ENCODE measurements at regions not wholly inside any gene's neighbourhood (a gene's known extent, or its start where the extent isn't known, plus 50 kb on each side); places are given as distances from the start of the nearest gene placed in this dataset.

- DNase-seq (ENCODE audit: low spot score) = no peak
These were observed 51.4 kb upstream of the LGSN start for GRCh38 chr6:63371104-63371715.

GRCh38 chr6:63372951-63373533, 53.3 kb upstream of the LGSN start:
- DNase-seq (ENCODE audit: low spot score) = no peak

GRCh38 chr6:63389191-63389844, 69.5 kb upstream of the LGSN start:
- no peak for DNase-seq (ENCODE audit: low spot score)

- peak; percentile 15 for DNase-seq (ENCODE audit: low spot score)
These were observed 71.6 kb upstream of the LGSN start for GRCh38 chr6:63391203-63391970.

GRCh38 chr6:63392092-63392724, 72.4 kb upstream of the LGSN start:
- no peak for DNase-seq (ENCODE audit: low spot score)

GRCh38 chr6:63394656-63395308, 75.0 kb upstream of the LGSN start:
- DNase-seq (ENCODE audit: low spot score) = no peak

GRCh38 chr6:63395381-63395780, 75.6 kb upstream of the LGSN start:
- DNase-seq (ENCODE audit: low spot score) = no peak

- DNase-seq (ENCODE audit: low spot score) = no peak
These were observed 83.9 kb upstream of the LGSN start for GRCh38 chr6:63403725-63404124.

- DNase-seq (ENCODE audit: low spot score) = no peak
These were observed 90.9 kb upstream of the LGSN start for GRCh38 chr6:63410435-63411426.

- no peak for DNase-seq (ENCODE audit: low spot score)
These were observed 95.5 kb upstream of the LGSN start for GRCh38 chr6:63415286-63415685.

GRCh38 chr6:63418741-63419140, 99.0 kb upstream of the LGSN start:
- no peak for DNase-seq (ENCODE audit: low spot score)

- no peak for DNase-seq (ENCODE audit: low spot score)
These were observed 104.9 kb upstream of the LGSN start for GRCh38 chr6:63424636-63425035.

GRCh38 chr6:63425493-63425892, 105.7 kb upstream of the LGSN start:
- DNase-seq (ENCODE audit: low spot score) = no peak

- DNase-seq (ENCODE audit: low spot score) = no peak
These were observed 107.1 kb upstream of the LGSN start for GRCh38 chr6:63426844-63427243.

GRCh38 chr6:63427951-63428350, 108.2 kb upstream of the LGSN start:
- DNase-seq (ENCODE audit: low spot score) = no peak

GRCh38 chr6:63430985-63431519, 111.3 kb upstream of the LGSN start:
- no peak for DNase-seq (ENCODE audit: low spot score)

GRCh38 chr6:63434943-63435342, 115.2 kb upstream of the LGSN start:
- DNase-seq (ENCODE audit: low spot score) = no peak

GRCh38 chr6:63436356-63436755, 116.6 kb upstream of the LGSN start:
- DNase-seq (ENCODE audit: low spot score) = no peak

- DNase-seq (ENCODE audit: low spot score) = no peak
These were observed 117.3 kb upstream of the LGSN start for GRCh38 chr6:63437058-63437457.

GRCh38 chr6:63440057-63440456, 120.3 kb upstream of the LGSN start:
- no peak for DNase-seq (ENCODE audit: low spot score)
